Endothelial cell (in vitro differentiated cells): ENCODE measurements at regions not wholly inside any gene's neighbourhood (a gene's known extent, or its start where the extent isn't known, plus 50 kb on each side); places are given as distances from the start of the nearest gene placed in this dataset.
"Not testable (repeated sequence)": the region's sequence is repeated elsewhere in the genome, so short reads cannot be mapped to it uniquely, and the experiment has no call there.

Experiments used
- DNase-seq: peaks from one replicate; pipeline ENCODE4 v3.0.0; 2021; ENCODE audit warnings: low spot score
- H3K27ac Mint-ChIP-seq: one replicate; pipeline ENCODE4 v1.8.0; 2021; ENCODE audit warnings: mixed read lengths, inconsistent platforms; ENCODE audit not compliant: unreplicated experiment
- H3K27me3 Mint-ChIP-seq: one replicate; pipeline ENCODE4 v1.8.0; 2021; ENCODE audit warnings: mild to moderate bottlenecking, moderate library complexity, mixed read lengths, inconsistent platforms; ENCODE audit not compliant: unreplicated experiment
- H3K36me3 Mint-ChIP-seq: one replicate; pipeline ENCODE4 v1.8.0; 2021; ENCODE audit warnings: mild to moderate bottlenecking, low read depth, mixed read lengths, inconsistent platforms; ENCODE audit not compliant: unreplicated experiment
- H3K4me1 Mint-ChIP-seq: one replicate; pipeline ENCODE4 v1.8.0; 2021; ENCODE audit warnings: mild to moderate bottlenecking, mixed read lengths, inconsistent platforms; ENCODE audit not compliant: unreplicated experiment
- H3K4me3 Mint-ChIP-seq: one replicate; pipeline ENCODE4 v1.8.0; 2021; ENCODE audit warnings: mild to moderate bottlenecking, mixed read lengths, inconsistent platforms; ENCODE audit not compliant: unreplicated experiment
- H3K9me3 Mint-ChIP-seq: one replicate; pipeline ENCODE4 v1.8.0; 2021; ENCODE audit warnings: mixed read lengths, inconsistent platforms; ENCODE audit not compliant: unreplicated experiment
- CTCF ChIP-seq: fragments of 200-600 bp; sonication (generic); IDR thresholded peaks from one replicate; pipeline ENCODE4 v1.5.0; 2021; ENCODE audit warnings: antibody characterized with exemption; ENCODE audit not compliant: unreplicated experiment

- H3K36me3 Mint-ChIP-seq = peaks cover 20% of the 10 kb centered on the region
- peaks cover 6% of the 10 kb centered on the region for H3K27me3 Mint-ChIP-seq
- peaks cover 18% of the 10 kb centered on the region for H3K9me3 Mint-ChIP-seq
- H3K4me3 Mint-ChIP-seq = no peak overlapping the region
- H3K27ac Mint-ChIP-seq = no peak overlapping the region
- no peak for TF ChIP-seq CTCF
- DNase-seq = no peak
- no peaks in the 10 kb centered on the region for H3K4me1 Mint-ChIP-seq
Observed at GRCh38 chr6:125453516-125453915, 151.7 kb upstream of the HDDC2 start.

- peaks cover 26% of the 10 kb centered on the region for H3K36me3 Mint-ChIP-seq
- peaks cover 6% of the 10 kb centered on the region for H3K27me3 Mint-ChIP-seq
- TF ChIP-seq CTCF = no peak
- H3K4me3 Mint-ChIP-seq = no peak overlapping the region
- DNase-seq = no peak
- H3K27ac Mint-ChIP-seq = no peak overlapping the region
- no peaks in the 10 kb centered on the region for H3K4me1 Mint-ChIP-seq
- peaks cover 25% of the 10 kb centered on the region for H3K9me3 Mint-ChIP-seq
Observed at GRCh38 chr6:125454351-125454750, 152.6 kb upstream of the HDDC2 start.

- not testable (repeated sequence) for H3K4me1 Mint-ChIP-seq, H3K4me3 Mint-ChIP-seq, H3K27me3 Mint-ChIP-seq, DNase-seq, H3K27ac Mint-ChIP-seq
- Mint-ChIP-seq H3K36me3 (peaks cover 20% of the 10 kb centered on the region), H3K9me3 (peaks cover 17% of the 10 kb centered on the region)
Observed at GRCh38 chr6:125458493-125458892, 156.7 kb upstream of the HDDC2 start.

- H3K27ac Mint-ChIP-seq, H3K4me1 Mint-ChIP-seq, H3K4me3 Mint-ChIP-seq, H3K27me3 Mint-ChIP-seq, H3K36me3 Mint-ChIP-seq, DNase-seq, H3K9me3 Mint-ChIP-seq: not testable (repeated sequence)
Observed at GRCh38 chr6:125465332-125465731, 163.6 kb upstream of the HDDC2 start.

GRCh38 chr6:125469915-125470314 is 168.1 kb upstream of the HDDC2 start:
- Mint-ChIP-seq H3K27ac (no peak overlapping the region), H3K36me3 (peaks cover 3% of the 10 kb centered on the region), H3K9me3 (peaks cover 2% of the 10 kb centered on the region), H3K4me3 (no peak overlapping the region), H3K4me1 (peaks cover 5% of the 10 kb centered on the region), H3K27me3 (no peaks in the 10 kb centered on the region)
- no peak for DNase-seq
- no peak for TF ChIP-seq CTCF

- no peak for TF ChIP-seq CTCF
- Mint-ChIP-seq H3K4me1 (peaks cover 14% of the 10 kb centered on the region), H3K27ac (no peak overlapping the region)
Observed at GRCh38 chr6:125471667-125472066, 169.9 kb upstream of the HDDC2 start.

More at GRCh38 chr6:125471667-125472066, 169.9 kb upstream of the HDDC2 start:
- Mint-ChIP-seq H3K4me3 (no peak overlapping the region), H3K36me3 (no peaks in the 10 kb centered on the region), H3K27me3 (no peaks in the 10 kb centered on the region), H3K9me3 (no peaks in the 10 kb centered on the region)
- DNase-seq = no peak
